ENCODE measurements at regions not wholly inside any gene's neighbourhood (a gene's known extent, or its start where the extent isn't known, plus 50 kb on each side); places are given as distances from the start of the nearest gene placed in this dataset.

- no peak for DNase-seq
Measured at GRCh38 chr5:153402550-153402949, 87.9 kb upstream of the GRIA1 start.

GRCh38 chr5:153403470-153403869, 87.0 kb upstream of the GRIA1 start:
- DNase-seq: no peak

DNA sequence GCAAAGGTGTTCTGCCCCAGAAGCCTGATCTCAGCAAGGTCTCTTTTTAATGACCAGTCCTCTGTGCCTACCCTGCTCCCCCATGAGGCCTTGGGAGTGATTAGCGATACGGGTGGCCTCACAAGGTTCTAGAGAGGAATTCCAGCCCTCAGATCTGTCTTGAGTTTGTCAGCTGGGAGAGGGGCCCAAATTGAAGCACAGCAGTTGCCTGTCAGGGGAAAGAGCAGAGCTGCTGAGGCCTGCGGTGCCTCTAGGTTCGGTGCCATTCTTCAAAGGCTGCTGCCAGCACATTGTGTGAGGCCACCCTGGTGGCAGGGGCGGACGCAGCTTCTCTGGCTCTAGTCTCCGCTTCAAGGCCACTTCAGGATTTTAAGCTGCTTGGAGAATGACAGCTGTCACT, 85.7 kb upstream of the GRIA1 start:
- DNase-seq: no peak

- no peak for DNase-seq
Measured at GRCh38 chr5:153421676-153422075, 68.8 kb upstream of the GRIA1 start.

DNA sequence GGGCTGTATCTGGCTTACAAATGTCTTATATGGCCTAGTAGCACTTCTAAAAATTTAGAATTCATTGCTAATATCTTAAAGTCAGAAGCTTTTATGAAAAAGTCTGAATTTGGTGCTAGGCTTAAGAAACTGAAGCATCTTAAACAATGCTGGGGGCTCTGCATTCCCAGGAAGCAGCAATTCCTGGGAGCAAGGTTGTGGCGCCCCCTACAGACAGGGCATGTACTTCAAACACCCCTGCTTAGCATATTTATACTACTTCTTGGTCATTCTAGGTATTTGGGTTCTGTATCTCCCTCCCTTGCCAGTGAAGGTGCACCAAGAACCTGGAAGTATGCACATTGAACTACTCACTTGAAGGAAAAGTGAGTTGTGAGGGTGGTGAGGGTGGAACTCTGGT, 64.6 kb upstream of the GRIA1 start:
- no peak for DNase-seq

- DNase-seq: no peak
Measured at GRCh38 chr5:153429761-153430380, 60.6 kb upstream of the GRIA1 start.

DNA sequence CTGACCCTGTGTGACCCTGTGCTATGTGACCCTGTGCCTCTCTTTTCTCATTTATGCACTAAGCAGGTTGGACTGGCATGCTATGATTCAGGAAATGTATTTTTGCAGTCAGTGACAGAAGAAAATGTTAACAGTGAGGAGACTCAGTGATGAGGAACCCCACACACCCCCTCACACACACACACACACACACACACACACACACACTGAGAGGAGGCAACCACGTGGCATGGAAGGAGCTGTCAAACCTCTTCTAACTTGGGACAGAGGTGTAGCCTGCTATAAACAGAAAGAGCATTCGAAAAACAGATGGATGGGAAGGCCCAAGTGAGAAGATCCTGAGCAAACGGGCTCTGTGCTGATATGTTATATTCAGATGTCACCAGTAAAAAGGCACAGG, 57.9 kb upstream of the GRIA1 start:
- no peak for DNase-seq

- no peak for DNase-seq
Measured at GRCh38 chr5:153437251-153437650, 53.2 kb upstream of the GRIA1 start.

DNA sequence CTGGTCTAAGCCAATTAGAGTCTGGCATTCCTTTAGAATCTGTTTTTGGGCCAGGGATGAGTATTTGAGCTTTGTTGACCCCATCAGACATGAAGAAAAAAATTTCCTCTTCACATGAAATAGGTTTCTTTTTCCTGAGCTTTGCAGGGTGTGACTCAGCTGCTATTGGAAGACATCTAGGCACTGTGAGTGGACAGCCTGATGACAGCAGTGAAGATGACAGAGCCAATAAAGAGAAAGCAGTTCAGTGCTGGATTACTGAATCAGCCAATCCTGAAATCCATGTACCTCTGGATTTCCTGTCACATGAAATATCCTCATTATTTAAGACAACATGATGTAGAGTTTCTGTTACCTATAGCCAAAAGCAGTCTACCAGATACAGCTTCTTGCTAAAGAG, 51.3 kb upstream of the GRIA1 start:
- DNase-seq: no peak

All from NCI-H510A (cell line).